Left ventricle myocardium inferior (tissue), 1 donor: ENCODE measurements at regions not wholly inside any gene's neighbourhood (a gene's known extent, or its start where the extent isn't known, plus 50 kb on each side); places are given as distances from the start of the nearest gene placed in this dataset.

Experiments used
- DNase-seq: peaks from one replicate; pipeline ENCODE4 v3.0.0-alpha.2; 2020
- H3K27ac ChIP-seq: fragments of 200-600 bp; replicated peaks from 2 replicates; pipeline ENCODE4 v1.8.0; 2021
- H3K27me3 ChIP-seq: fragments of 200-600 bp; 2 replicates; pipeline ENCODE4 v1.8.0; 2021; ENCODE audit warnings: low read depth
- H3K36me3 ChIP-seq: fragments of 200-600 bp; 2 replicates; pipeline ENCODE4 v1.8.0; 2021
- H3K4me1 ChIP-seq: fragments of 200-600 bp; 2 replicates; pipeline ENCODE4 v1.8.0; 2021
- H3K4me3 ChIP-seq: fragments of 200-600 bp; 2 replicates; pipeline ENCODE4 v1.8.0; 2021; ENCODE audit warnings: mild to moderate bottlenecking, moderate library complexity
- H3K9me3 ChIP-seq: fragments of 200-600 bp; replicated peaks from 2 replicates; pipeline ENCODE4 v1.8.0; 2021
- intact Hi-C: fragments of 100-400 bp; cut with micrococcal nuclease; formaldehyde crosslinking; loops from one replicate; pipeline ENCODE4 v1.11.0; 2022
- TF ChIP-seq, protein P1 (sequence below): fragments of 200-600 bp; IDR thresholded peaks from 2 replicates; pipeline ENCODE4 v1.8.0; 2021; ENCODE audit warnings: antibody characterized with exemption, mild to moderate bottlenecking, borderline replicate concordance
- donor health status: DM: no; HTN: yes; CAD: no; lungs with severe emphysema.

GRCh38 chr18:53795061-53795460, 429.4 kb downstream of the MBD2 start:
- Histone ChIP-seq H3K27me3 (no peaks in the 10 kb centered on the region), H3K4me1 (no peaks in the 10 kb centered on the region), H3K27ac (no peak overlapping the region), H3K36me3 (no peaks in the 10 kb centered on the region), H3K9me3 (peaks cover 4% of the 10 kb centered on the region), H3K4me3 (no peak overlapping the region)
- DNase-seq = no peak
- intact Hi-C loops = no loop called here
- TF ChIP-seq, protein P1, sequence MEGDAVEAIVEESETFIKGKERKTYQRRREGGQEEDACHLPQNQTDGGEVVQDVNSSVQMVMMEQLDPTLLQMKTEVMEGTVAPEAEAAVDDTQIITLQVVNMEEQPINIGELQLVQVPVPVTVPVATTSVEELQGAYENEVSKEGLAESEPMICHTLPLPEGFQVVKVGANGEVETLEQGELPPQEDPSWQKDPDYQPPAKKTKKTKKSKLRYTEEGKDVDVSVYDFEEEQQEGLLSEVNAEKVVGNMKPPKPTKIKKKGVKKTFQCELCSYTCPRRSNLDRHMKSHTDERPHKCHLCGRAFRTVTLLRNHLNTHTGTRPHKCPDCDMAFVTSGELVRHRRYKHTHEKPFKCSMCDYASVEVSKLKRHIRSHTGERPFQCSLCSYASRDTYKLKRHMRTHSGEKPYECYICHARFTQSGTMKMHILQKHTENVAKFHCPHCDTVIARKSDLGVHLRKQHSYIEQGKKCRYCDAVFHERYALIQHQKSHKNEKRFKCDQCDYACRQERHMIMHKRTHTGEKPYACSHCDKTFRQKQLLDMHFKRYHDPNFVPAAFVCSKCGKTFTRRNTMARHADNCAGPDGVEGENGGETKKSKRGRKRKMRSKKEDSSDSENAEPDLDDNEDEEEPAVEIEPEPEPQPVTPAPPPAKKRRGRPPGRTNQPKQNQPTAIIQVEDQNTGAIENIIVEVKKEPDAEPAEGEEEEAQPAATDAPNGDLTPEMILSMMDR = no peak

DNA sequence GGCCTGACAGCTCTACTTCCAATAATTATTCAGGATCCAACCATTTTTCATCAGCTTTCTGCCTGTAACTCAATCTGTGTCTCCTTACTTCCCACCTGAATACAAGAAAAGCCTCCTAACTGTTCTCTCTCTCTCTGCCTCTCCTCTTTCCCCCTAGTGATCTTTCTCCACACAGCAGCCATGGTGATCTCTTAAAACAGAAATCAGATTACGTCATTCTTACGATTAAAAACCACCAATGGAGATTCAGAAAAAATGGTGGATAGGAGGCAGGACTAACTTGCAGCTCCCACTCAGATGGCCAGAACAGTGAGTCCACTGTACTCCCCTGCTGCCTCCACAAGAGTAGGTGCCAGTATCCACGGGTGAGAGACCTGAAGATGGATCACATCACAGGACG, 431.7 kb downstream of the MBD2 start:
- H3K36me3 ChIP-seq = no peaks in the 10 kb centered on the region
- DNase-seq = no peak
- H3K4me3 ChIP-seq = no peak overlapping the region
- H3K27me3 ChIP-seq = no peaks in the 10 kb centered on the region
- no peak overlapping the region for H3K27ac ChIP-seq
- H3K4me1 ChIP-seq = no peaks in the 10 kb centered on the region
- intact Hi-C loops = no loop called here
- TF ChIP-seq, protein P1 = no peak
- H3K9me3 ChIP-seq = peaks cover 4% of the 10 kb centered on the region

GRCh38 chr18:53790786-53791185, 433.7 kb downstream of the MBD2 start:
- TF ChIP-seq, protein P1 = no peak
- Histone ChIP-seq H3K36me3 (no peaks in the 10 kb centered on the region), H3K9me3 (peaks cover 4% of the 10 kb centered on the region), H3K4me3 (no peak overlapping the region), H3K27ac (no peak overlapping the region), H3K4me1 (no peaks in the 10 kb centered on the region), H3K27me3 (no peaks in the 10 kb centered on the region)
- intact Hi-C loops = no loop called here
- DNase-seq = no peak

- Histone ChIP-seq H3K27ac (no peak overlapping the region), H3K9me3 (peaks cover 4% of the 10 kb centered on the region), H3K27me3 (no peaks in the 10 kb centered on the region), H3K4me1 (no peaks in the 10 kb centered on the region), H3K36me3 (no peaks in the 10 kb centered on the region), H3K4me3 (no peak overlapping the region)
- intact Hi-C loops = no loop called here
- DNase-seq = no peak
- TF ChIP-seq, protein P1 = no peak
Observed at GRCh38 chr18:53789376-53790247, 434.9 kb downstream of the MBD2 start.

DNA sequence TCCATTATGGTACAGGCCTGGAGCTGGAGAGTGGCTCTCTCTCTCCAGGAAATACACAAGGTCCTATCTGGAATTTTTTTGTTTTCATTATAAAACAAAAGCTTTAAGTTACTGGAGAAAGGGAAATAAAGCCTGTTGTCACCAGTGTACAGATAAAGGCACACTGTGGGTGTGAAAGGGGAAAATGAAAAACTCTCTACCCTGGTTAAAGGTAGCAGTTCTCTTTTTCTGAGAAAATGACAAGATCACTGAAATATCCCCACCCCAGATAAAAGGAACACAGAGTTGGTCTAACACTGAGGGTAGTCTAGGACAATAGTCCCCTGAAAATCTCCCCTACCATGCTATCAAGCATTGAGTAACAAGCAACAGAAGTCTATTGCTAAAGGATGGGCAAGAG, 438.7 kb downstream of the MBD2 start:
- TF ChIP-seq, protein P1 = no peak
- no peak for DNase-seq
- Histone ChIP-seq H3K27me3 (no peaks in the 10 kb centered on the region), H3K4me3 (no peak overlapping the region), H3K9me3 (no peaks in the 10 kb centered on the region), H3K36me3 (no peaks in the 10 kb centered on the region), H3K27ac (no peak overlapping the region), H3K4me1 (no peaks in the 10 kb centered on the region)
- intact Hi-C loops = no loop called here
